ENCODE measurements at regions not wholly inside any gene's neighbourhood (a gene's known extent, or its start where the extent isn't known, plus 50 kb on each side); places are given as distances from the start of the nearest gene placed in this dataset.

DNA sequence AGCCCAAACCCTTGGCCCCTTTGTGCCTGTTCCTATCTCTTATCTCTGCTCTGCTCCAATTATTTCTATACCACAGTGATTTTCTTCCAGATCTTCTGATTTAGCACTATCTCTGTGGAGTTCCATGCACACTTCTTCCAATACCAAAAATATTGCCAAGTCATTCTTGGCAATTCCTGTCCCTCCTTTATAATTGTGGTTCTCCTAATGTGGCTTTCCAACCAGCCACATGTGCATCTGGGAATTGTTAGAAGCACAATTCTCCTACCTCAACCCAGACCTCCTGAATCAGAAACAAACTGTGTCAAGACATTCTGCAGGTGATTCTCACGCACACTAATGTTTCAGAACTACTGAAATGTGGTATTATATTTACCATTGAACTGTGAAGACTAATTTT, 447.8 kb upstream of the IGFBP3 start:
- Histone ChIP-seq H3K27me3 (no peaks in the 10 kb centered on the region), H3K4me3 (no peak overlapping the region), H3K4me1 (peaks cover 0 to 4% of the 10 kb centered on the region in 2 donors), H3K9me3 (no peaks in the 10 kb centered on the region), H3K36me3 (no peaks in the 10 kb centered on the region), H3K27ac (no peak overlapping the region)
- intact Hi-C loops (cut with DNase I; ENCODE audit: low total_unique reads), result no loop called here
- TF ChIP-seq POLR2A (IDR thresholded peaks at IDR 0.05), result no peak
- TF ChIP-seq, protein P1, sequence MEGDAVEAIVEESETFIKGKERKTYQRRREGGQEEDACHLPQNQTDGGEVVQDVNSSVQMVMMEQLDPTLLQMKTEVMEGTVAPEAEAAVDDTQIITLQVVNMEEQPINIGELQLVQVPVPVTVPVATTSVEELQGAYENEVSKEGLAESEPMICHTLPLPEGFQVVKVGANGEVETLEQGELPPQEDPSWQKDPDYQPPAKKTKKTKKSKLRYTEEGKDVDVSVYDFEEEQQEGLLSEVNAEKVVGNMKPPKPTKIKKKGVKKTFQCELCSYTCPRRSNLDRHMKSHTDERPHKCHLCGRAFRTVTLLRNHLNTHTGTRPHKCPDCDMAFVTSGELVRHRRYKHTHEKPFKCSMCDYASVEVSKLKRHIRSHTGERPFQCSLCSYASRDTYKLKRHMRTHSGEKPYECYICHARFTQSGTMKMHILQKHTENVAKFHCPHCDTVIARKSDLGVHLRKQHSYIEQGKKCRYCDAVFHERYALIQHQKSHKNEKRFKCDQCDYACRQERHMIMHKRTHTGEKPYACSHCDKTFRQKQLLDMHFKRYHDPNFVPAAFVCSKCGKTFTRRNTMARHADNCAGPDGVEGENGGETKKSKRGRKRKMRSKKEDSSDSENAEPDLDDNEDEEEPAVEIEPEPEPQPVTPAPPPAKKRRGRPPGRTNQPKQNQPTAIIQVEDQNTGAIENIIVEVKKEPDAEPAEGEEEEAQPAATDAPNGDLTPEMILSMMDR (IDR thresholded peaks at IDR 0.05), result no peak
- DNase-seq, result no peak

DNA sequence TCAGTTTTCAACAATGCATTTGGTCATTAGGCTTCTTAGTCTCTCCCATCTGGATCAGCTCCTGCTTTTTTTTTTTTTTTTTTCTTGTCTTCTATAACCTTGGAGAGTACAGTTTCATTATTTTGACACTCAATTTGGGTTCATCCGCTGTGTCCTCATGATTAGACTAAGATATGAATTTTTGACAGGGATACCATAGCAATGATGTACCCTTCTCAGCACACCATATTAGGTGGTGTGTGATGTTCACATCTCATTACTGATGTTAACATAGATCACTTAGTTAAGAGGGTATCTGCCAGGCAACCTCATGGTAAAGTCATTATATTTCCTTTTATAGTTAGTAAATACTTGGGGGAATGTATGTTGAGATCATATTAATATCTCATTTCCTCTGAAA, 445.5 kb upstream of the IGFBP3 start:
- Histone ChIP-seq H3K36me3 (no peaks in the 10 kb centered on the region), H3K4me1 (peaks cover 0 to 4% of the 10 kb centered on the region in 2 donors), H3K27ac (no peak overlapping the region), H3K9me3 (no peaks in the 10 kb centered on the region), H3K27me3 (no peaks in the 10 kb centered on the region), H3K4me3 (no peak overlapping the region)
- intact Hi-C loops (cut with DNase I; ENCODE audit: low total_unique reads), result no loop called here
- TF ChIP-seq, protein P1 (IDR thresholded peaks at IDR 0.05), result no peak
- TF ChIP-seq POLR2A (IDR thresholded peaks at IDR 0.05), result no peak
- DNase-seq, result no peak

DNA sequence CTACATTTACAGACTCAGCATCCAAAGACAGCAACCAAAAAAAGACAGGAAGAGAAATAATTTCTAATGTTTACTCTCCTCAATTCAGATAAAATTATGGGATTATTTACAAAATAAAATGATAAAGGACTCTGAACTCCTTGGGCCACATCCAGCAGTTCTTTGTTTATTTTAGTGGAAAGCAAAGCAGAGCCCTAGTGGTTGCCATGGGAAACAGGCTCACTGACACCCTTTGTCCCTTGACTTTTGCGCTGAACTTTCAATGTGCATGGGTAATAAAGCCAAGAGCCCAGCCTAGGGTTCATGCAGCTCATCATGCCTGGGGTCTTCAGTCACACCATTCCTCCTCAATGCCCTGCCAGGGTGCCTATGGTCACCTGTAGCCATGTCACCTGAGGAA, 442.6 kb upstream of the IGFBP3 start:
- Histone ChIP-seq H3K27me3 (no peaks in the 10 kb centered on the region), H3K4me1 (no peaks in the 10 kb centered on the region), H3K36me3 (no peaks in the 10 kb centered on the region), H3K4me3 (no peak overlapping the region), H3K27ac (no peak overlapping the region), H3K9me3 (no peaks in the 10 kb centered on the region)
- no peak for DNase-seq
- intact Hi-C loops (cut with DNase I; ENCODE audit: low total_unique reads), result no loop called here
- TF ChIP-seq, protein P1 (IDR thresholded peaks at IDR 0.05), result no peak
- TF ChIP-seq POLR2A (IDR thresholded peaks at IDR 0.05), result no peak

DNA sequence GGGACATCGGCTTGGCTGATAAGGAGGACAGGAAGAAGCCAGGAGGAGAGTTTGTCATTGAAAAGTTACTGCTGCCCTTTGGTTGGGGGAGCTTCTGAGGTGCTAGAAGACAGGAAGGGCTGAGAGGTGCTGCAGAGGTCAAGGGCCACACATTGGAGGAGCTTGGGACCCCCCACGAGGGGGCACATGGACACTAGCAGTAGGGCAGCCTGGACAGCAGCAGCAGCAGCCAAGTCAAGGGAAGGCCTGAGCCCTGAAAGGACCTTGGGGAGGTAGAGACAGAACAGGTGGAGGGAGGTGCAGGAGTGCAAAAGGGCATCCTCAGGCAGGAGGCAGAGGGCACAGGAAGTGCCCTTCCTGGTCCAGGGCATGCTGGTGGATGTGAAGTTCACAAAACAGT, 439.7 kb upstream of the IGFBP3 start:
- TF ChIP-seq, protein P1 (IDR thresholded peaks at IDR 0.05), result no peak
- TF ChIP-seq POLR2A (IDR thresholded peaks at IDR 0.05), result no peak
- Histone ChIP-seq H3K27me3 (no peaks in the 10 kb centered on the region), H3K4me3 (no peak overlapping the region), H3K4me1 (no peaks in the 10 kb centered on the region), H3K36me3 (no peaks in the 10 kb centered on the region), H3K9me3 (no peaks in the 10 kb centered on the region), H3K27ac (no peak overlapping the region)
- no peak for DNase-seq
- intact Hi-C loops (cut with DNase I; ENCODE audit: low total_unique reads), result no loop called here

DNA sequence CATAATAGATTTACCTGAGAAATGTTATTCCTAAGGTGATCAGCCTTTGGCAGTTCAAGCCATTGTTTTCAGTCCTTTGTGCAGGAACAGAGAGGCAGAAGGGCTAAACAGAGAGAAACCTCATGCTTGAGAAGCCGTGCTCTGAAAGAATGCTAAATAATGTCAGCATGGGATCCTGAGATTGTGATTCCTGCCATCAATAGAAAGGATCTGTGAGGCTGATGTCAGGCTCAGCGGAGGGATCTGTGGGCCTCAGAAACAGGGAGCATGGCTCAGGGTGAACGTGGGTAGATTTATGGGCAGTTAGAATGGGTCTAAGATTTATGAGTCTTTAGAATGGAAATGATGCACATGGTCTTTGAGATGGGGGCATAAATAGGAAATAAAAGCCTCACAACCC, 439.2 kb upstream of the IGFBP3 start:
- TF ChIP-seq, protein P1 (IDR thresholded peaks at IDR 0.05), result no peak
- no peak for TF ChIP-seq POLR2A (IDR thresholded peaks at IDR 0.05)
- Histone ChIP-seq H3K4me3 (no peak overlapping the region), H3K27me3 (no peaks in the 10 kb centered on the region), H3K27ac (no peak overlapping the region), H3K4me1 (no peaks in the 10 kb centered on the region), H3K36me3 (no peaks in the 10 kb centered on the region), H3K9me3 (no peaks in the 10 kb centered on the region)
- intact Hi-C loops (cut with DNase I; ENCODE audit: low total_unique reads), result no loop called here
- no peak for DNase-seq
